ENCODE measurements at regions not wholly inside any gene's neighbourhood (a gene's known extent, or its start where the extent isn't known, plus 50 kb on each side); places are given as distances from the start of the nearest gene placed in this dataset.

GRCh38 chr4:188329521-188329920 lies 190.3 kb downstream of the TRIML1 start:
- TF ChIP-seq CTCF (IDR thresholded peaks at IDR 0.05) (no peak), POLR2A (IDR thresholded peaks at IDR 0.05) (no peak)

Data from gastroesophageal sphincter (tissue), 3 donors.